CD4-positive, CD25-positive, alpha-beta regulatory T cell (primary cell): ENCODE measurements at regions not wholly inside any gene's neighbourhood (a gene's known extent, or its start where the extent isn't known, plus 50 kb on each side); places are given as distances from the start of the nearest gene placed in this dataset.

Source experiments
- ATAC-seq, 2 donors: fragments of 150-1000 bp; cut with Tn5 transposase; one replicate each; pipeline ENCODE4 v1.10.0; 2021; ENCODE audit warnings: low read depth in 2 of 2, moderate number of reproducible peaks in 2 of 2, moderate library complexity in 1 of 2
- DNase-seq, 3 donors: peaks; one replicate each; pipeline versions ENCODE4 v3.0.0 to v3.0.0-alpha.2; 2012 to 2022; ENCODE audit warnings: mixed read lengths in 1 of 3
- H3K27ac ChIP-seq: one replicate; pipeline ENCODE4 v1.7.0; 2013; ENCODE audit warnings: mild to moderate bottlenecking, low read length; ENCODE audit not compliant: insufficient read depth, poor library complexity, severe bottlenecking
- H3K27me3 ChIP-seq: one replicate; pipeline ENCODE4 v1.7.0; 2013; ENCODE audit warnings: low read length; ENCODE audit not compliant: control insufficient read depth, insufficient read depth
- H3K36me3 ChIP-seq: one replicate; pipeline ENCODE4 v1.7.0; 2013; ENCODE audit warnings: mild to moderate bottlenecking, low read length, moderate library complexity; ENCODE audit not compliant: control insufficient read depth, insufficient read depth
- H3K4me1 ChIP-seq: 2 replicates; pipeline ENCODE4 v1.7.0; 2013; ENCODE audit warnings: mild to moderate bottlenecking, low read length; ENCODE audit not compliant: insufficient read depth, control insufficient read depth, poor library complexity, severe bottlenecking
- H3K4me3 ChIP-seq: one replicate; pipeline ENCODE4 v1.7.0; 2013; ENCODE audit warnings: low read depth, mild to moderate bottlenecking, low read length, moderate library complexity
- H3K9me3 ChIP-seq, 2 experiments: 1 replicate in 1 of 2; 2 replicates in 1 of 2; pipeline ENCODE4 v1.7.0; 2013; ENCODE audit warnings: low read length in 2 of 2, mild to moderate bottlenecking in 1 of 2, moderate library complexity in 1 of 2; ENCODE audit not compliant: control insufficient read depth in 2 of 2
- H3K27ac Mint-ChIP-seq, 3 donors: one replicate each; pipeline ENCODE4 v1.8.0; 2020 to 2022; ENCODE audit warnings: mild to moderate bottlenecking in 3 of 3, mixed read lengths in 3 of 3, moderate library complexity in 2 of 3
- H3K27me3 Mint-ChIP-seq: one replicate; pipeline ENCODE4 v1.8.0; 2022; ENCODE audit warnings: mild to moderate bottlenecking, mixed read lengths
- H3K36me3 Mint-ChIP-seq: one replicate; pipeline ENCODE4 v1.8.0; 2020; ENCODE audit warnings: mixed read lengths
- H3K4me1 Mint-ChIP-seq, 4 donors: one replicate each; pipeline ENCODE4 v1.8.0; 2020 to 2022; ENCODE audit warnings: mixed read lengths in 4 of 4, mild to moderate bottlenecking in 1 of 4
- H3K4me3 Mint-ChIP-seq, 4 donors: one replicate each; pipeline ENCODE4 v1.8.0; 2020 to 2022; ENCODE audit warnings: mild to moderate bottlenecking in 4 of 4, mixed read lengths in 4 of 4, moderate library complexity in 3 of 4
- H3K9me3 Mint-ChIP-seq, 7 donors: one replicate each; pipeline ENCODE4 v1.8.0; 2020 to 2022; ENCODE audit warnings: mixed read lengths in 7 of 7, mild to moderate bottlenecking in 3 of 7, moderate library complexity in 2 of 7

GRCh38 chr13:64793131-64793530, 2437.0 kb downstream of the PCDH9 start:
- no peak overlapping the region for H3K4me3 ChIP-seq
- Mint-ChIP-seq H3K27me3 (no peaks in the 10 kb centered on the region), H3K27ac (no peak overlapping the region), H3K4me3 (no peak overlapping the region), H3K36me3 (no peaks in the 10 kb centered on the region), H3K4me1 (no peaks in the 10 kb centered on the region), H3K9me3 (peaks cover 0 to 32% (median 15%) of the 10 kb centered on the region in 7 donors)
- no peak overlapping the region for H3K27ac ChIP-seq
- ATAC-seq = no peak
- H3K4me1 ChIP-seq = no peaks in the 10 kb centered on the region
- H3K9me3 ChIP-seq = peaks cover 5 to 11% of the 10 kb centered on the region in 2 experiments
- H3K27me3 ChIP-seq = no peaks in the 10 kb centered on the region
- no peak for DNase-seq
- H3K36me3 ChIP-seq = no peaks in the 10 kb centered on the region

GRCh38 chr13:64791373-64791772, 2438.8 kb downstream of the PCDH9 start:
- peaks cover 0 to 33% (median 14%) of the 10 kb centered on the region in 7 donors for H3K9me3 Mint-ChIP-seq
- no peaks in the 10 kb centered on the region for H3K36me3 Mint-ChIP-seq
- Histone ChIP-seq H3K27ac (no peak overlapping the region), H3K9me3 (peaks cover 5 to 11% of the 10 kb centered on the region in 2 experiments), H3K27me3 (no peaks in the 10 kb centered on the region), H3K4me3 (no peak overlapping the region), H3K36me3 (no peaks in the 10 kb centered on the region), H3K4me1 (no peaks in the 10 kb centered on the region)
- H3K27ac Mint-ChIP-seq = no peak overlapping the region
- DNase-seq = no peak
- no peaks in the 10 kb centered on the region for H3K27me3 Mint-ChIP-seq
- no peak overlapping the region for H3K4me3 Mint-ChIP-seq
- ATAC-seq = no peak
- H3K4me1 Mint-ChIP-seq = no peaks in the 10 kb centered on the region

- no peaks in the 10 kb centered on the region for H3K27me3 ChIP-seq
- ATAC-seq = no peak
- H3K36me3 ChIP-seq = no peaks in the 10 kb centered on the region
- Mint-ChIP-seq H3K27me3 (no peaks in the 10 kb centered on the region), H3K4me3 (no peak overlapping the region), H3K27ac (no peak overlapping the region), H3K4me1 (no peaks in the 10 kb centered on the region), H3K9me3 (peaks cover 2 to 17% (median 8%) of the 10 kb centered on the region in 7 donors), H3K36me3 (no peaks in the 10 kb centered on the region)
- no peak overlapping the region for H3K27ac ChIP-seq
- no peaks in the 10 kb centered on the region for H3K9me3 ChIP-seq
- H3K4me1 ChIP-seq = no peaks in the 10 kb centered on the region
- no peak for DNase-seq
- no peak overlapping the region for H3K4me3 ChIP-seq
Measured at GRCh38 chr13:64782466-64782865, 2447.7 kb downstream of the PCDH9 start.

GRCh38 chr13:64778002-64778401, 2452.1 kb downstream of the PCDH9 start:
- Histone ChIP-seq H3K4me3 (no peak overlapping the region), H3K27me3 (no peaks in the 10 kb centered on the region), H3K4me1 (no peaks in the 10 kb centered on the region), H3K27ac (no peak overlapping the region), H3K9me3 (peaks cover 0 to 3% of the 10 kb centered on the region in 2 experiments), H3K36me3 (no peaks in the 10 kb centered on the region)
- H3K4me3 Mint-ChIP-seq = no peak overlapping the region
- DNase-seq (no peak), ATAC-seq (no peak)
- no peaks in the 10 kb centered on the region for H3K4me1 Mint-ChIP-seq
- no peaks in the 10 kb centered on the region for H3K27me3 Mint-ChIP-seq
- no peaks in the 10 kb centered on the region for H3K36me3 Mint-ChIP-seq
- no peak overlapping the region for H3K27ac Mint-ChIP-seq
- peaks cover 0 to 12% (median 8%) of the 10 kb centered on the region in 7 donors for H3K9me3 Mint-ChIP-seq

- DNase-seq = no peak
- Mint-ChIP-seq H3K4me3 (no peak overlapping the region), H3K9me3 (peaks cover 3 to 21% (median 11%) of the 10 kb centered on the region in 7 donors), H3K4me1 (no peaks in the 10 kb centered on the region), H3K27me3 (no peaks in the 10 kb centered on the region), H3K27ac (no peak overlapping the region), H3K36me3 (no peaks in the 10 kb centered on the region)
- Histone ChIP-seq H3K4me3 (no peak overlapping the region), H3K27ac (no peak overlapping the region), H3K27me3 (no peaks in the 10 kb centered on the region), H3K36me3 (no peaks in the 10 kb centered on the region), H3K9me3 (peaks cover 0 to 3% of the 10 kb centered on the region in 2 experiments), H3K4me1 (no peaks in the 10 kb centered on the region)
- ATAC-seq = no peak
Measured at GRCh38 chr13:64774915-64775314, 2455.2 kb downstream of the PCDH9 start.

- ATAC-seq = no peak
- H3K27ac Mint-ChIP-seq = no peak overlapping the region
- no peaks in the 10 kb centered on the region for H3K36me3 Mint-ChIP-seq
Measured at GRCh38 chr13:64770743-64771142, 2459.4 kb downstream of the PCDH9 start.

GRCh38 chr13:64767054-64767453, 2463.1 kb downstream of the PCDH9 start:
- H3K9me3 Mint-ChIP-seq = peaks cover 0 to 26% (median 12%) of the 10 kb centered on the region in 7 donors
- no peak overlapping the region for H3K27ac ChIP-seq
- no peaks in the 10 kb centered on the region for H3K4me1 ChIP-seq
- ATAC-seq (no peak), DNase-seq (no peak)
- no peak overlapping the region for H3K4me3 Mint-ChIP-seq
- no peaks in the 10 kb centered on the region for H3K36me3 ChIP-seq
- peaks cover 0 to 3% (median 0%) of the 10 kb centered on the region in 4 donors for H3K4me1 Mint-ChIP-seq
- no peak overlapping the region for H3K4me3 ChIP-seq
- H3K27me3 Mint-ChIP-seq = no peaks in the 10 kb centered on the region
- H3K36me3 Mint-ChIP-seq = no peaks in the 10 kb centered on the region
- no peak overlapping the region for H3K27ac Mint-ChIP-seq
- peaks cover 0 to 20% of the 10 kb centered on the region in 2 experiments for H3K9me3 ChIP-seq
- H3K27me3 ChIP-seq = no peaks in the 10 kb centered on the region

More at GRCh38 chr13:64770743-64771142, 2459.4 kb downstream of the PCDH9 start:
- no peaks in the 10 kb centered on the region for H3K27me3 Mint-ChIP-seq
- no peak for DNase-seq
- Histone ChIP-seq H3K9me3 (peaks cover 0 to under 1% of the 10 kb centered on the region in 2 experiments), H3K27ac (no peak overlapping the region), H3K4me3 (no peak overlapping the region), H3K27me3 (no peaks in the 10 kb centered on the region), H3K4me1 (no peaks in the 10 kb centered on the region), H3K36me3 (no peaks in the 10 kb centered on the region)
- peaks cover 4 to 18% (median 7%) of the 10 kb centered on the region in 7 donors for H3K9me3 Mint-ChIP-seq
- H3K4me3 Mint-ChIP-seq = no peak overlapping the region
- H3K4me1 Mint-ChIP-seq = peaks cover 0 to 3% (median 0%) of the 10 kb centered on the region in 4 donors

GRCh38 chr13:64765636-64766035, 2464.5 kb downstream of the PCDH9 start:
- no peaks in the 10 kb centered on the region for H3K4me1 ChIP-seq
- DNase-seq (no peak), ATAC-seq (no peak)
- Mint-ChIP-seq H3K4me1 (peaks cover 0 to 3% (median 0%) of the 10 kb centered on the region in 4 donors), H3K4me3 (no peak overlapping the region), H3K9me3 (peaks cover 0 to 25% (median 7%) of the 10 kb centered on the region in 7 donors), H3K36me3 (no peaks in the 10 kb centered on the region), H3K27ac (no peak overlapping the region), H3K27me3 (no peaks in the 10 kb centered on the region)
- no peak overlapping the region for H3K4me3 ChIP-seq
- H3K9me3 ChIP-seq = peaks cover 0 to 20% of the 10 kb centered on the region in 2 experiments
- H3K27me3 ChIP-seq = no peaks in the 10 kb centered on the region
- no peaks in the 10 kb centered on the region for H3K36me3 ChIP-seq
- H3K27ac ChIP-seq = no peak overlapping the region
